ENCODE measurements at regions not wholly inside any gene's neighbourhood (a gene's known extent, or its start where the extent isn't known, plus 50 kb on each side); places are given as distances from the start of the nearest gene placed in this dataset.

DNA sequence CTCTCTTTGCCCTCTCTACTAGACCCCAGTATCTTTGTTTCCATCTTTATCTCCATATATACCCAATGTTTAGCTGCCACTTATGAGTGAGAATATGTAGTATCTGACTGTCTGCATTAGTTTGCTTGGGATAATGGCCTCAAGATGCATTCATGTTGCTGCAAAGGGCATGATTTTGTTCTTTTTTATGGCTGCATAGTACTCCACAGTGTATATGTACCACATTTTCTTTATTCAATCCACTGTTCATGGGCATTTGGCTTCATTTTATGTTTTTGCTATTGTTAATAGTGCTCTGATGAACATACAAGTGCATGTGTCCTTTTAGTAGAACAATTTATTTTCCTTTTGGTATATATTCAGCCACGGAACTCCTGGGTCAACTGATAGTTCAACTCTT lies 671.5 kb upstream of the GRM7 start:
- H3K27ac ChIP-seq (replicated peaks in 1 of 4): no peak overlapping the region

DNA sequence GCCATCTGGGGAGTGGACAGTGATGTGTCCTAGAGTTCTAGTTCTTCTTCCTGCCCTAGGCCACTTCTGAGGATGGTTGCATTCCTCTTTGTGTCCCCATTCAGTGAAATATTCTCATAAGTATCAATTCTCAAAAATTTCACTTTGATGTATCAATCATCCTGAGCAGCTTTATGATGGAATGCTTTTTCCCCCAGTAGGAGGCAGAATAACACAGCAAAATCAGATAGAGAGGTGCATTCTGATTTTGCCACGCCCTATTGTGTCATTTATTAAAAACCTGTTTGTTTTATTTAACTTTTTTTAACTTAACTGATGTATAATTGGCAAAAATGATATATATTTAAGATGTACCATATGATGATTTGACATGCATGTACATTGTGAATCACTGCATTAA lies 656.0 kb upstream of the GRM7 start:
- Histone ChIP-seq H3K9me3 (no peaks in the 10 kb centered on the region), H3K4me1 (no peaks in the 10 kb centered on the region), H3K36me3 (no peaks in the 10 kb centered on the region), H3K27ac (replicated peaks in 1 of 4) (no peak overlapping the region), H3K27me3 (no peaks in the 10 kb centered on the region), H3K4me3 (no peak overlapping the region)
- no peak for DNase-seq (ENCODE audit: extremely low spot score)
- TF ChIP-seq POLR2A (IDR thresholded peaks at IDR 0.05; ENCODE audit: low read depth): no peak
- intact Hi-C loops (cut with DNase I): no loop called here
- 57% methylated on average over 1 of the region's 1 CpG for WGBS

More for the DNA sequence above, 671.5 kb upstream of the GRM7 start:
- 96% methylated on average over 1 of the region's 1 CpG for WGBS
- Histone ChIP-seq H3K36me3 (no peaks in the 10 kb centered on the region), H3K4me1 (no peaks in the 10 kb centered on the region), H3K9me3 (peaks cover 0 to 5% (median 0%) of the 10 kb centered on the region in 4 donors), H3K27me3 (no peaks in the 10 kb centered on the region), H3K4me3 (no peak overlapping the region)
- intact Hi-C loops (cut with DNase I): no loop called here
- no peak for DNase-seq (ENCODE audit: extremely low spot score)
- TF ChIP-seq POLR2AphosphoS5 (IDR thresholded peaks at IDR 0.05) (no peak), POLR2A (IDR thresholded peaks at IDR 0.05; ENCODE audit: low read depth) (no peak), EP300 (IDR thresholded peaks at IDR 0.05) (no peak)
- TF ChIP-seq, protein P1, sequence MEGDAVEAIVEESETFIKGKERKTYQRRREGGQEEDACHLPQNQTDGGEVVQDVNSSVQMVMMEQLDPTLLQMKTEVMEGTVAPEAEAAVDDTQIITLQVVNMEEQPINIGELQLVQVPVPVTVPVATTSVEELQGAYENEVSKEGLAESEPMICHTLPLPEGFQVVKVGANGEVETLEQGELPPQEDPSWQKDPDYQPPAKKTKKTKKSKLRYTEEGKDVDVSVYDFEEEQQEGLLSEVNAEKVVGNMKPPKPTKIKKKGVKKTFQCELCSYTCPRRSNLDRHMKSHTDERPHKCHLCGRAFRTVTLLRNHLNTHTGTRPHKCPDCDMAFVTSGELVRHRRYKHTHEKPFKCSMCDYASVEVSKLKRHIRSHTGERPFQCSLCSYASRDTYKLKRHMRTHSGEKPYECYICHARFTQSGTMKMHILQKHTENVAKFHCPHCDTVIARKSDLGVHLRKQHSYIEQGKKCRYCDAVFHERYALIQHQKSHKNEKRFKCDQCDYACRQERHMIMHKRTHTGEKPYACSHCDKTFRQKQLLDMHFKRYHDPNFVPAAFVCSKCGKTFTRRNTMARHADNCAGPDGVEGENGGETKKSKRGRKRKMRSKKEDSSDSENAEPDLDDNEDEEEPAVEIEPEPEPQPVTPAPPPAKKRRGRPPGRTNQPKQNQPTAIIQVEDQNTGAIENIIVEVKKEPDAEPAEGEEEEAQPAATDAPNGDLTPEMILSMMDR (IDR thresholded peaks at IDR 0.05): no peak

DNA sequence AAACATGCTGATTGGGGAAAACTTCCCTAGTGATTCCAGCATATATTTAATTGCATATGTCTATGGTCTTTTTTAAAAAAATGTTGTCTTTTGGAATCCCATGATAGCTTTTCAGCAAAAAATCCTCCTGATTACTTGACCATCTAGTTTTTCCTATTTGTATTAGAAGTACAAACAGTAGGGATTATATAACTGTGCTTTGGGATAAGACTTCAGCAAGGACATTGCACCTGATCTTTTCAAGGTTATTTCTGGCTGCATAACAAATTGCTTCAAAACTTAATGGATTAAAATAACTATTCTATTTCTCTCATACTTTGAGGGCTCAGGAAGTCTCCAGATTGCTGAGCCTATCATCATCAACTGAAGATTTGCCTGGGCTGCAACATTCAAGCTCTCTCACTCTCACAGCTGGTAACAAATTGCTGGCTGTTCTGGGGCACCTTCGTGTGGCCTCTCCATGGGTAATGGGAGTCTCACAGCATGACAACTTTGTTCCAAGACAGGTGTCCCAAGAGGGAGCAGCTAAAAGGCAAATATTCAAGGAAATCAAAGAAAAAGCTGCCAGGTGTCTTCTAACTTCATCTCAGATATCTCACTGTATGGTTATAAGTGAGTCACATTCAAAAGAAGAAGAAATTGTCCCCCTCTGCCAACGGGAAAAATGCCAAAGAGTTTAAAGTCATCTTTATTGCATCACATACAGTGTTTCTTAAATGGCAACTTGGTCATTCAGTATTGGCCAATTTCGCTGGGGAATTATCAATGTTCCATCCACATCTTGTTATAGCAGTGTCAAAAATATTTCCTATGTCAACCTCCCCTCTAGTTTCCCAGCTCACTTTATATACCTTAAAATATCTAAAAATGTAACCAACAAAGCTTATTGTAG lies 644.5 kb upstream of the GRM7 start:
- TF ChIP-seq, protein P1 (IDR thresholded peaks at IDR 0.05): no peak
- TF ChIP-seq POLR2AphosphoS5 (IDR thresholded peaks at IDR 0.05) (no peak), POLR2A (IDR thresholded peaks at IDR 0.05; ENCODE audit: low read depth) (no peak), EP300 (IDR thresholded peaks at IDR 0.05) (no peak)
- H3K36me3 ChIP-seq: no peaks in the 10 kb centered on the region
- no peak for DNase-seq (ENCODE audit: extremely low spot score)
- 58% methylated on average over 3 of the region's 3 CpGs for WGBS
- no peak overlapping the region for H3K4me3 ChIP-seq
- intact Hi-C loops (cut with DNase I): no loop called here
- H3K4me1 ChIP-seq: no peaks in the 10 kb centered on the region
- H3K27ac ChIP-seq (replicated peaks in 1 of 4): no peak overlapping the region
- H3K27me3 ChIP-seq: no peaks in the 10 kb centered on the region
- no peaks in the 10 kb centered on the region for H3K9me3 ChIP-seq

DNA sequence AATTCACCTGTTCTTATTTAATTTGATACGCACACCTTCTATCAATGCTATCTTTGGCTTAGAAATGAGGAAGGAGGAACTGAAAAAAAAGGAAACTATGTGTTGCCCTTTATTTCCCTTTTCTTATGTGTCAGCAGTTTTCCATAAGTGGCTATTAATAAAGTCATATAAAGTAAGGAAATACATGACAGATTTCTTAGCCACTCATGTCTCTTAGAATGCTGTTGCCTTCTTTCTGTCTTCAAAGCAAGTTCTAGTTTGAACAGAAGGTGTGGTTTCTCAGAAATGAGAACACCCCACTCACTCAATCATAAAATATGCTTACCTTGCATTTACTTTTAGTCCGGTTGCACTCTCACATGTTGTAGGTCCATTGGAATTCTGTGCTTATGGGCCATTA lies 640.5 kb upstream of the GRM7 start:
- no peak overlapping the region for H3K27ac ChIP-seq (replicated peaks in 1 of 4)
- intact Hi-C loops (cut with DNase I): no loop called here
- TF ChIP-seq EP300 (IDR thresholded peaks at IDR 0.05): no peak
- TF ChIP-seq, protein P1 (IDR thresholded peaks at IDR 0.05): no peak
- no peak for TF ChIP-seq POLR2A (IDR thresholded peaks at IDR 0.05; ENCODE audit: low read depth)
- TF ChIP-seq POLR2AphosphoS5 (IDR thresholded peaks at IDR 0.05): no peak
- DNase-seq (ENCODE audit: extremely low spot score): no peak
- no peaks in the 10 kb centered on the region for H3K4me1 ChIP-seq
- no peak overlapping the region for H3K4me3 ChIP-seq
- WGBS: 37% methylated on average over 2 of the region's 2 CpGs
- no peaks in the 10 kb centered on the region for H3K36me3 ChIP-seq
- H3K27me3 ChIP-seq: no peaks in the 10 kb centered on the region
- no peaks in the 10 kb centered on the region for H3K9me3 ChIP-seq

DNA sequence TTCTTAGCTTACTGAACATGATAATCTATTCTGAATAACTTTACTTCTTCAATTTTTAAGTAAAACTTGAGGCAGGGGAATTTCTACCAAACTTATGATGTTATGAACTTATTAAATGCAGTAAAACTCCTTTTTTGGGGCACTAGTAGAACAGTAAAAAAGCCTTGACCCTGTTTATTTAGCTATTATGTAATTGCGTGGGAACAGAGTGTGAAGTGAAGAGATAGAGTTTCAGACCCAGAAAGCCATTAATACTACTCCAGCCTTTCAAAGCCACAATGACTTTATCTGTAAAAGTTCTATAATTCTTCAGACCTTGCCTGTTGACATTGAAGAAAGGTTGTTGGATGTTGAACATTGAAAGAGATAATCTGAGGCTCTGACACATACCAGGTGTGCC lies 638.8 kb upstream of the GRM7 start:
- no peaks in the 10 kb centered on the region for H3K36me3 ChIP-seq
- TF ChIP-seq POLR2AphosphoS5 (IDR thresholded peaks at IDR 0.05) (no peak), POLR2A (IDR thresholded peaks at IDR 0.05; ENCODE audit: low read depth) (no peak), EP300 (IDR thresholded peaks at IDR 0.05) (no peak)
- TF ChIP-seq, protein P1 (IDR thresholded peaks at IDR 0.05): no peak
- 82% methylated on average over 1 of the region's 1 CpG for WGBS
- intact Hi-C loops (cut with DNase I): no loop called here
- H3K4me1 ChIP-seq: no peaks in the 10 kb centered on the region
- H3K27ac ChIP-seq (replicated peaks in 1 of 4): no peak overlapping the region
- no peak overlapping the region for H3K4me3 ChIP-seq
- no peaks in the 10 kb centered on the region for H3K27me3 ChIP-seq
- H3K9me3 ChIP-seq: no peaks in the 10 kb centered on the region
- DNase-seq (ENCODE audit: extremely low spot score): no peak
